Thyroid gland (tissue), 4 donors: ENCODE measurements at regions not wholly inside any gene's neighbourhood (a gene's known extent, or its start where the extent isn't known, plus 50 kb on each side); places are given as distances from the start of the nearest gene placed in this dataset.

Experiments
- DNase-seq, 2 donors: peaks; one replicate each; pipeline ENCODE4 v3.0.0-alpha.2; 2019
- H3K27ac ChIP-seq, 3 donors: fragments of 200-600 bp; sonication (generic); 1 replicate in 2 of 3; 2 replicates in 1 of 3; pipeline ENCODE4 v1.5.1; 2016 to 2019; ENCODE audit warnings: mild to moderate bottlenecking in 1 of 3, moderate library complexity in 1 of 3
- H3K27me3 ChIP-seq: fragments of 200-600 bp; sonication (generic); one replicate; pipeline ENCODE4 v1.5.1; 2019
- H3K36me3 ChIP-seq, 2 donors: fragments of 200-600 bp; sonication (generic); one replicate each; pipeline ENCODE4 v1.5.1; 2016 to 2019
- H3K4me1 ChIP-seq, 2 donors: fragments of 200-600 bp; sonication (generic); one replicate each; pipeline ENCODE4 v1.5.1; 2017 to 2019
- H3K4me3 ChIP-seq, 3 donors: fragments of 200-600 bp; sonication (generic); replicated peaks in 1 of 3; 1 replicate in 2 of 3; 2 replicates in 1 of 3; pipeline ENCODE4 v1.5.1; 2016; ENCODE audit warnings: mild to moderate bottlenecking in 1 of 3
- H3K9me3 ChIP-seq: fragments of 200-600 bp; sonication (generic); one replicate; pipeline ENCODE4 v1.5.1; 2017
- CTCF ChIP-seq, 6 experiments: fragments of 200-600 bp in 3 of 6; fragments of 450-650 bp in 3 of 6; sonication (generic) in 3 of 6; IDR thresholded peaks; one replicate each; pipeline ENCODE4 v1.5.1; 2016 to 2019; ENCODE audit warnings: antibody characterized with exemption in 6 of 6, mild to moderate bottlenecking in 2 of 6, inconsistent platforms in 1 of 6, moderate library complexity in 1 of 6
- POLR2A ChIP-seq, 2 donors: fragments of 450-650 bp; IDR thresholded peaks; one replicate each; pipeline ENCODE4 v1.6.1; 2017; ENCODE audit warnings: antibody characterized with exemption in 2 of 2, mild to moderate bottlenecking in 2 of 2, moderate library complexity in 1 of 2
- WGBS, 2 donors: methylation state at CpG; one replicate each; pipeline ENCODE4 v1.1.5; 2017; 5-methylcytosine and 5-hydroxymethylcytosine counted together
- intact Hi-C: fragments of 100-400 bp; cut with DNase I; formaldehyde crosslinking; loops from one replicate; pipeline ENCODE4 v1.15.1; 2023

GRCh38 chr2:168363347-168364092, 92.6 kb upstream of the CERS6 start:
- no peak overlapping the region for H3K27ac ChIP-seq
- TF ChIP-seq CTCF (IDR thresholded peaks at IDR 0.05) (no peak), POLR2A (IDR thresholded peaks at IDR 0.05) (no peak)
- intact Hi-C loops = no loop called here
- H3K27me3 ChIP-seq = no peaks in the 10 kb centered on the region
- H3K4me1 ChIP-seq = no peaks in the 10 kb centered on the region
- WGBS, 2 donors = 94 to 96% methylated on average over 4 of the region's 4 CpGs
- no peak for DNase-seq
- H3K4me3 ChIP-seq = no peak overlapping the region
- H3K9me3 ChIP-seq = no peaks in the 10 kb centered on the region
- no peaks in the 10 kb centered on the region for H3K36me3 ChIP-seq

- DNase-seq = no peak
- Histone ChIP-seq H3K27ac (no peak overlapping the region), H3K4me3 (no peak overlapping the region), H3K36me3 (no peaks in the 10 kb centered on the region), H3K9me3 (no peaks in the 10 kb centered on the region), H3K4me1 (no peaks in the 10 kb centered on the region), H3K27me3 (no peaks in the 10 kb centered on the region)
- intact Hi-C loops = no loop called here
- TF ChIP-seq CTCF (IDR thresholded peaks at IDR 0.05) (no peak), POLR2A (IDR thresholded peaks at IDR 0.05) (no peak)
- WGBS, 2 donors = 61 to 66% methylated on average over 6 of the region's 6 CpGs
Measured at GRCh38 chr2:168365094-168365621, 90.9 kb upstream of the CERS6 start.

- Histone ChIP-seq H3K4me3 (no peak overlapping the region), H3K27me3 (no peaks in the 10 kb centered on the region), H3K27ac (no peak overlapping the region), H3K4me1 (no peaks in the 10 kb centered on the region), H3K9me3 (no peaks in the 10 kb centered on the region), H3K36me3 (no peaks in the 10 kb centered on the region)
- 94 to 96% methylated on average over 2 of the region's 2 CpGs for WGBS, 2 donors
- DNase-seq = no peak
- no peak for TF ChIP-seq POLR2A (IDR thresholded peaks at IDR 0.05)
- no peak for TF ChIP-seq CTCF (IDR thresholded peaks at IDR 0.05)
- intact Hi-C loops = no loop called here
Measured at GRCh38 chr2:168369031-168369430, 87.0 kb upstream of the CERS6 start.

- no peak overlapping the region for H3K4me3 ChIP-seq
- H3K27ac ChIP-seq = no peak overlapping the region
- no peak for DNase-seq
- WGBS, 2 donors = 83 to 90% methylated on average over 4 of the region's 4 CpGs
- H3K36me3 ChIP-seq = no peaks in the 10 kb centered on the region
- H3K4me1 ChIP-seq = no peaks in the 10 kb centered on the region
- no peaks in the 10 kb centered on the region for H3K27me3 ChIP-seq
- no peaks in the 10 kb centered on the region for H3K9me3 ChIP-seq
- TF ChIP-seq POLR2A (IDR thresholded peaks at IDR 0.05) (no peak), CTCF (IDR thresholded peaks at IDR 0.05) (no peak)
- intact Hi-C loops = no loop called here
Measured at GRCh38 chr2:168371273-168372019, 84.6 kb upstream of the CERS6 start.

GRCh38 chr2:168373468-168373867, 82.6 kb upstream of the CERS6 start:
- intact Hi-C loops = no loop called here
- TF ChIP-seq POLR2A (IDR thresholded peaks at IDR 0.05) = no peak
- TF ChIP-seq CTCF (IDR thresholded peaks at IDR 0.05) = no peak
- WGBS, 2 donors = 98 to 99% methylated on average over 2 of the region's 2 CpGs
- Histone ChIP-seq H3K36me3 (no peaks in the 10 kb centered on the region), H3K9me3 (no peaks in the 10 kb centered on the region), H3K27me3 (no peaks in the 10 kb centered on the region), H3K27ac (no peak overlapping the region), H3K4me3 (no peak overlapping the region), H3K4me1 (no peaks in the 10 kb centered on the region)
- DNase-seq = no peak
